Thoracic aorta (tissue), 2 donors: ENCODE measurements at regions not wholly inside any gene's neighbourhood (a gene's known extent, or its start where the extent isn't known, plus 50 kb on each side); places are given as distances from the start of the nearest gene placed in this dataset.

Source experiments
- ATAC-seq: fragments of 150-250 bp; one replicate; pipeline ENCODE4 v1.8.0; 2017; ENCODE audit warnings: low read depth; ENCODE audit not compliant: insufficient number of reproducible peaks, low FRiP score
- DNase-seq: peaks from one replicate; pipeline ENCODE4 v3.0.0-alpha.2; 2020; ENCODE audit warnings: low spot score
- H3K27ac ChIP-seq, 2 donors: fragments of 200-600 bp; sonication (generic); 1 replicate in 1 of 2; 2 replicates in 1 of 2; pipeline ENCODE4 v1.5.1; 2016; ENCODE audit warnings: mild to moderate bottlenecking in 2 of 2, moderate library complexity in 2 of 2
- H3K27me3 ChIP-seq: fragments of 200-600 bp; sonication (generic); replicated peaks from 2 replicates; pipeline ENCODE4 v1.6.0; 2016; ENCODE audit warnings: mild to moderate bottlenecking; ENCODE audit not compliant: insufficient read depth
- H3K36me3 ChIP-seq: fragments of 200-600 bp; sonication (generic); one replicate; pipeline ENCODE4 v1.5.1; 2016
- H3K4me1 ChIP-seq, 2 donors: fragments of 200-600 bp; sonication (generic); 1 replicate in 1 of 2; 2 replicates in 1 of 2; pipeline versions ENCODE4 v1.5.1 to v1.6.0; 2016; ENCODE audit warnings: low read depth in 2 of 2, mild to moderate bottlenecking in 1 of 2; ENCODE audit not compliant: control insufficient read depth in 1 of 2
- H3K4me3 ChIP-seq: fragments of 200-600 bp; sonication (generic); 2 replicates; pipeline ENCODE4 v1.5.1; 2016; ENCODE audit warnings: mild to moderate bottlenecking
- H3K9me3 ChIP-seq: fragments of 200-600 bp; sonication (generic); 2 replicates; pipeline ENCODE4 v1.5.1; 2016
- CTCF ChIP-seq: fragments of 200-600 bp; sonication (generic); IDR thresholded peaks from one replicate; pipeline ENCODE4 v1.5.1; 2019; ENCODE audit warnings: antibody characterized with exemption

- Histone ChIP-seq H3K27me3 (no peaks in the 10 kb centered on the region), H3K27ac (no peak overlapping the region), H3K4me1 (no peaks in the 10 kb centered on the region), H3K9me3 (no peaks in the 10 kb centered on the region), H3K36me3 (no peaks in the 10 kb centered on the region), H3K4me3 (no peak overlapping the region)
- ATAC-seq: no peak
- DNase-seq: no peak
- TF ChIP-seq CTCF: no peak
Measured at GRCh38 chrX:4435905-4436304, 722.5 kb upstream of the PRKX start.

DNA sequence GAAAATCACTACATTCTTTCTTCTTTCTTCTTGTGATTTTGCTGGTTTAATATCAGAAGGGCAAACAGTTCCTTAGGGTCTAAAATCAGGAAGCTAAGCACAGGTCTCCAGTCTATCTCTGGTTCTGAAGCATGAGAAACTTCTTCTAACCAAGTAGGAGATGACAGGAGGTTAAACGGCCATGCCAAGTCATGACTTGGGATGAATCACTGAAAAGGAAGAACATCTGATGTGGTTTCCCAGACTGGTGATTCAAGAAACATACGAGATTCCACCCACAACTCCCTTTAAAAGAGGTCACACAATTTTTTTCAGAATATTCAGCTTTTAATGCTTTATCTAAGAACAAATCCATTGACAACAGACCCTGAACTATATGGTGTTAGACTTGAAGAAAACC lies 684.0 kb upstream of the PRKX start:
- no peaks in the 10 kb centered on the region for H3K9me3 ChIP-seq
- ATAC-seq (no peak), DNase-seq (no peak)
- H3K4me1 ChIP-seq: no peaks in the 10 kb centered on the region
- H3K27ac ChIP-seq: no peak overlapping the region
- H3K4me3 ChIP-seq: no peak overlapping the region
- TF ChIP-seq CTCF: no peak
- H3K36me3 ChIP-seq: no peaks in the 10 kb centered on the region
- no peaks in the 10 kb centered on the region for H3K27me3 ChIP-seq

DNA sequence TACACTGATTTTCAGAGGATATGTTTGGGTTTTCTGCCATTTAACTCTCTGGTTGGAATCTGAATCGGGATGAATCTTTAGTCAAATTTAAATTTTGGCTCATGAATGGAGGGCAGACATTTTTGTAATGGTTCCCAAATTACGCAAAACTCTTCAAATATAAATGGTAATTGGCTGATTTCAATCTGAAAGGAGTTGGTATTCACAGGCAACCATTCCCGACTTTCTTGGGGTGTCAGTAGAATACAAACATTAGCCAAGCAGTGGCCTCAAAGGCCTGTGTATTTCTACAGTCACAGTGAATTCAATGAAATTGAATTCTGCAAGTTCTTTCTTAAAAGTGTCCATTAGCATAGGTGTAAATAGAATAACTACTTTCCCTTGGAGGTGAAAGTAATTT lies 668.8 kb upstream of the PRKX start:
- Histone ChIP-seq H3K27ac (no peak overlapping the region), H3K36me3 (no peaks in the 10 kb centered on the region), H3K4me3 (no peak overlapping the region), H3K4me1 (no peaks in the 10 kb centered on the region), H3K27me3 (no peaks in the 10 kb centered on the region), H3K9me3 (no peaks in the 10 kb centered on the region)
- ATAC-seq (no peak), DNase-seq (no peak)
- TF ChIP-seq CTCF: no peak

GRCh38 chrX:4380710-4381109 lies 667.3 kb upstream of the PRKX start:
- Histone ChIP-seq H3K4me3 (no peak overlapping the region), H3K9me3 (no peaks in the 10 kb centered on the region), H3K36me3 (no peaks in the 10 kb centered on the region), H3K4me1 (no peaks in the 10 kb centered on the region), H3K27ac (no peak overlapping the region), H3K27me3 (no peaks in the 10 kb centered on the region)
- no peak for ATAC-seq
- TF ChIP-seq CTCF: no peak
- no peak for DNase-seq

DNA sequence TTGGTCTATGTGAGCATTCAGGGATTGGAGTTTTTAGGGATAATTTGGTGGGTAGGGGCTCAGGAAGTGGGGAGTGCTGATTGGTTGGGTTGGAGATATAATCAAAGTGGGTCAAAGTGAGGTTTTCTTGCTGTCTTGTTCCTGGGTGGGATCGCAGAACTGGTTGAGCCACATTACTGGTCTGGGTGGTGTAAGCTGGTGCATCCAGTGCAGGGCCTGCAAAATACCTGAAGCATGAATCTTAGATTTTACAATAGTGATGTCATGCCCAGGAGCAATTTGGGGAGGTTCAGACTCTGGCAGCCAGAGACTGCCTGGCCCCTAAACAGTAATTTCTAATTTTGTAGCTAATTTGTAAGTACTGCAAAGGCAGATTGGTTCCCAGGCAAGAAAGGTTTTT lies 665.6 kb upstream of the PRKX start:
- Histone ChIP-seq H3K9me3 (no peaks in the 10 kb centered on the region), H3K36me3 (no peaks in the 10 kb centered on the region), H3K4me3 (no peak overlapping the region), H3K27me3 (no peaks in the 10 kb centered on the region), H3K4me1 (no peaks in the 10 kb centered on the region), H3K27ac (no peak overlapping the region)
- ATAC-seq (no peak), DNase-seq (no peak)
- TF ChIP-seq CTCF: no peak
